NK-92 treated with Interleukin-12 subunit alpha and Interleukin-12 subunit beta, amount 100 ng/mL, for 24 hours (cell line): ENCODE measurements at regions not wholly inside any gene's neighbourhood (a gene's known extent, or its start where the extent isn't known, plus 50 kb on each side); places are given as distances from the start of the nearest gene placed in this dataset.
"Not testable (repeated sequence)": the region's sequence is repeated elsewhere in the genome, so short reads cannot be mapped to it uniquely, and the experiment has no call there.

ENCODE experiments used
- DNase-seq: peaks from one replicate; lab custom pipeline; 2025; lab: John Stamatoyannopoulos, UW

GRCh38 chr12:125503128-125503527 is 437.9 kb downstream of the AACS start:
- DNase-seq, result no peak

DNA sequence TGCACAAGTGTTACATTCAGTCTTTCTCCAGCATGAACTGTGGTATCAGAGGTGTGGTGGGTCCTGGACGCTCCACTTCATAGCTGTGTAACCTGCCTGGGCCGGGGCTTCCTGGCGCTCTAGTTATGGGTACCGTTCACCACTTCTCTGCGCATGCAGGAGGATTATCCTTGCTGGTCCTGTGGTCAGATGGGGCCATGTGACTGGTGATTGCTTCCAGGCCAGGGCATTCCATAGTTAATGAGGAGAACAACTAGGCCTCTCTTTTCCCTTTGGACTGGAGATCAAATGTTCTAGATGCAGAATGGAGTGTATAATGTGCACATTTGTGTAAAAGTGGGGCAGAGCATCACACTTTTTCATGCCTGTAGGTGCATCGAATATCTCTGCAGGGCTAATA is 444.0 kb downstream of the AACS start:
- DNase-seq, result no peak

GRCh38 chr12:125512541-125513298 is 447.5 kb downstream of the AACS start:
- no peak for DNase-seq

DNA sequence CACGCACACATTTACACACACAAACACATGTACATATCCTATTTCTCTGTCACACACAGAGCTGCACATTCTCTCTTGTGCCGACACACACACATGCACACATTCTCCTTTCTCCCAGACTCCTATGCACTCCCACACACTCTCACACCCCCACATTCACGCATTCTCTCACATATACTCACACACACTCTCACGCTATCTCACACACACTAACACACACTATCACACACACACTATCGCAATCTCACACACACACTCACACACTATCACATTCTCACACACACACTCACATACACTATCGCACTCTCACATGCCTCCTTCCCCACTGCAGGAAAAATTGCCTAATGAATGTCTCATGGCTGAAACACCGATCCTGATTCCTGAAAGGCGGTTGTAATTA is 450.7 kb downstream of the AACS start:
- DNase-seq, result no peak

DNA sequence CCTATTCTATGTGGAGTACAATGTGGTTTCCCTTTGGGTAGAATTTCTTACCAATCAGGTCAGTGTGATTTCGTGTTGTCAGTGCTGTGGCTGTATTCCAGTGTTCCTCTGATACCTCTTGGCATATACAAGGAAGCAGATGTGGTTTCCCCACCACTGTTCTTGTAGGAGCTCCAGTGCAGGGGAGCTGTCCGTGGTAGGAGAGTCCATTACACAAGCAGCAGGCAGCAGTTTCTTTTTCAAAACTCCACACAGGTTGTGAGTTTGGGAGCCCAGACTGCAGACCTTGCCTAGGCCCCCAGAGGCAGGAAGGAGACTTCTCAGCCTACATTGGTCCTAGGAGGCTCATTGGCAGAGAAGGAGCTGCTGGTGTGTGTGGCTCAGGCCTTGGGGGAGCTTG is 452.8 kb downstream of the AACS start:
- DNase-seq, result no peak

DNA sequence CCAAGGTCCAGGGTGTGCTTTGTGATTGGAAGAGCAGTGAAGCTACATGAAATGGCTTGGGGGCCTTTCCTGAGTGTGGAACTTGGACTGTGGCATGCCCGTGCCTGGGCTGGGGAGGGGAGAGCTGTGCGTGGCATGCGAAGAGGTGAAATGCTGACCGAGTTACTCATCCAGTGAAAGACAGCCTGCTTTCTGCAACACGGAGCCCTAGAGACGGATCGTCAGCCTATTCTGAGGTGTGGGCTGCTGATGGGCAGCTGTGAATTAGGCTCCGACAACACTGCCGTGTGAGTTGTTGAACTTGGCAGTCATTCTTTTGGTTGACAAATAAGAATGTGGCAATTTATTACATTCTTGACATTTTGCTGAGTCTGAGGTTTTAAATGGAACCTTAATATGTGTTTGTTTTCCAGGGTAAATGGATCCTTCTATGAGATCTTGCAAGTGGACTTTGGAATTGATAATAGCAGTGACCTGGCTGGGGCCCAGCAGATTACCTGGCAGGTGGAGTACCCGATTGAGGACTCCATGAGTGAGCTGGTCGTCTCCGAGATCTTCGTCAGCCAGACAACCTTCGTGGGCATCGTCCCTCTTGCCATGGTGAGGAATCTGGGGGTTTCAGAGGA is 453.9 kb downstream of the AACS start:
- no peak for DNase-seq

DNA sequence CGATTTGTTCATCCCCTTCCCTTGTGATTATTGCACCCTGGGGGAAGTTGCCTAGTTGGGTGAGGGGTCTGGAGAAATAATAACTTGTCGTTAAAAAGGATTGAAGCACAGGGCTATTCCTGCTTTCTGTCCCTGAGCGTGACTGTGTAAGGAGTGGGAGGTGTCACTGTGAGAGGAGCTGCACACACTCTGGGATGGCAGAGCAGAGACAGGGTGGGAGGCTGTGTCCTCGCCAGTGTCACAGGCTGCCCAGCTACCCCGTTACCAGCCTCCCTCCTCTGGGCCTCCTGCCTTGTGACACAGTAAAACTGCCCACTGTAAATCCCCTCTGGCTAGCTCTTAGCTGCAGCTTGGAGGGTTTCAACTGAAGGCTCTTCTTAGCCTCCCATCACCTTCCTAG is 460.6 kb downstream of the AACS start:
- DNase-seq, result no peak

- DNase-seq, result no peak
Measured at GRCh38 chr12:125528281-125528680, 463.0 kb downstream of the AACS start.

GRCh38 chr12:125530201-125530600 is 465.0 kb downstream of the AACS start:
- no peak for DNase-seq

- DNase-seq, result no peak
Measured at GRCh38 chr12:125530876-125531275, 465.6 kb downstream of the AACS start.

GRCh38 chr12:125531574-125531973 is 466.3 kb downstream of the AACS start:
- no peak for DNase-seq

GRCh38 chr12:125533434-125534029 is 468.3 kb downstream of the AACS start:
- no peak for DNase-seq

DNA sequence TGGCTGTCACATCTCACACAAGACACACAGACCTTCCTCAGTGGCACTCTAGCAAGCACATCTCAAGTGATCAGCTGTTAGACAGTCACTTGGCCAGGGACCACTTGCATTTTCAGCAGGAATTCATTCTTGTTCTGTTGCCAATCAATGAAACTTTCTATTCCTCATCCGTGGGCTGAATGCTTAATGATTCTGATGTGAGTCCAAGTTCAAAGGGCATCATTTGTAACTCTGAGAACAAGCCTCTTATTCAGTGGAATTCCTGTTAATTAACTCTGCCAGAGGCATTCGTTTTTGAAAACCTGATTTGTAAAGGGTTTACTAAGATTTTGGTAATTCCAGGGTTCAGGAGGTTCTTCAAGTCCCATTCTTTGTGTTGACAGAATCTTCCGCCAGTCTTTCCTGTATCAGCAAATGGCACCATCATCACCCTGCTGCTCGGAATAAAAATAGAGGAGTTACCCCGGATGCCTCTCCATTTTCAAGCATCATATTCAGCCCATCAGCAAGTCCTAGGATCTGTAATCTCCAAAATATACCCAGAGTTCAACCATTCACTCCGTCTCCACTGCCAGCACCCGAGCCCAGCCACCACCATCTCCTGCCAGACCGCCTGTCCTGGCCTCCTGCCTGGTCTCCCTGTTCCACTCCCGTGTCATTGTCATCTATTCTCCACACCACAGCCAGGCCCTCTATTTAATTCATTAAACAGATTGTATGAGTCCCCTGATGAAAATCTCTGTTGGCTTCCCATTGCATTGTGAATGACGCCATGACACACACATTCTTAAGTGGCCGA is 473.4 kb downstream of the AACS start:
- DNase-seq, result no peak

GRCh38 chr12:125540580-125541204 is 475.5 kb downstream of the AACS start:
- DNase-seq, result no peak

- no peak for DNase-seq
Measured at GRCh38 chr12:125544960-125545359, 479.7 kb downstream of the AACS start.

GRCh38 chr12:125549171-125549570 is 483.9 kb downstream of the AACS start:
- DNase-seq, result no peak

DNA sequence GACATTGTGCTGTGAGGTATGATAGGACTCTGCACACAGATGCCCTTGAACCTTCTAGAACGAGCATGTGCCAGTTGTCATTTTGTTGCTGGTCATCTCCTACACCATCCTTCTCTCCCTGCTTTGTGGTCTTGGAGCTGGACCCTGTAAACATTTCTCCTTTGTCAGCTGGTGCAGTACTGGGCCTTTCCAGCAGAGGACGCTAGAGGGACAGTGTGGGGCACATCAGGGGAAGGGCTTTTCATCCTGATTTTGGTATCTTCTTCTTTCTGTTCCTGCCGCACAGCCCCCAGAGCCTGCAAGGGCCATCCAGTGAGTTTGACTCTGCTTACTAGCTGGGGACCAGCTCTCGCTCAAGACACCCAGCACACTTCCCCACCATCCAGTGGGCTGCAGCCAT is 484.6 kb downstream of the AACS start:
- no peak for DNase-seq

GRCh38 chr12:125552295-125552694 is 487.1 kb downstream of the AACS start:
- no peak for DNase-seq

DNA sequence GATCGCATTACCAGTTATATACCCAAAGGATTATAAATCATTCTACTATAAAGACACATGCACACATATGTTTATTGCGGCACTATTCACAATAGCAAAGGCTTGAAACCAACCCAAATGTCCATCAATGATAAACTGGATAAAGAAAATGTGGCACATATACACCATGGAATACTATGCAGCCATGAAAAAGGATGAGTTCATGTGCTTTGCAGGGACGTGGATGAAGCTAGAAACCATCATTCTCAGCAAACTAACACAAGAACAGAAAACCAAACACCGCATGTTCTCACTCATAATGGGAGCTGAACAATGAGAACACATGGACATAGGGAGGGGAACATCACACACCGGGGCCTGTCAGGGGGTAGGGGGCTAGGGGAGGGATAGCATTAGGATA is 495.8 kb downstream of the AACS start:
- not testable (repeated sequence) for DNase-seq

DNA sequence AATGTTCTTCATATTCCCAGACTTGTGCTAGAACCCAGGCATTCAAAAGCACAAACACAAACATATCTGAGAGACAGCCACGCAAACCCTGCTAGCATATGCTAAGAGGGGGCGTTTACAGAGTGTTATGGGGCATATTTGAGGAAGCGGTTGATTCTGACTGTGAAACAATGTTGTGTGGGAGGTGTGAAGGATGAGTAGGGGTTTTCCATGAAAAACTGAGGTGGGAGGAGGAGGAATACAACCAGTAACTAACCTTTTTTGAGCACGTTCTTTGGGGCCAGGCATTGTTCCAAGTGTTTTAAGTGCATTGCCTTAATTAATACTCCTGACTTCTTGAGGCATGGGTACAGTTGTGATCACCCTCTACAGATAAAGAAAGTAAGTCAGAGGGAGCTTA is 499.5 kb downstream of the AACS start:
- DNase-seq, result no peak

- DNase-seq, result no peak
Measured at GRCh38 chr12:125567581-125567980, 502.3 kb downstream of the AACS start.

DNA sequence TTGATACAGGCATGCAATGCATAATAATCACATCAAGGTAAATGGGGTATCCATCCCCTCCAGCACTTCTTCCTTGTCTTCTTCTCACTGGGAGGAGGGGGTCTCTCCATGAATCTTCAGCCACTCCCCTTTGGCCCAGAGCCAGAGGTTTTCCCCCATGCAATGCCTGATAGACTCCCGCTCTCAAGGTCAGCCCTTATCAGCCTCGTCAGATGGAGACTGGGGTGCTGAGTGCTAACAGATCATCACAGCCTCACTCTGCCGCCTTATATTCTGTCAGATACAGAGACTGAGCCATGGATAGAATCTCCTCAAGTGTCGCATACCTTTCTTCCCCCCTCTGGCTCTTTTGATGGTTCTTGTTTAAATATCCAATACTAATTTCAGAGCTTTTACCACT is 503.1 kb downstream of the AACS start:
- no peak for DNase-seq
